GM21360 (cell line): ENCODE measurements at regions not wholly inside any gene's neighbourhood (a gene's known extent, or its start where the extent isn't known, plus 50 kb on each side); places are given as distances from the start of the nearest gene placed in this dataset.

Experiments
- ATAC-seq: cut with Tn5 transposase; IDR thresholded peaks from one replicate; pipeline ENCODE4 v1.9.1; 2021; ENCODE audit warnings: mild to moderate bottlenecking, moderate library complexity; ENCODE audit not compliant: unreplicated experiment

DNA sequence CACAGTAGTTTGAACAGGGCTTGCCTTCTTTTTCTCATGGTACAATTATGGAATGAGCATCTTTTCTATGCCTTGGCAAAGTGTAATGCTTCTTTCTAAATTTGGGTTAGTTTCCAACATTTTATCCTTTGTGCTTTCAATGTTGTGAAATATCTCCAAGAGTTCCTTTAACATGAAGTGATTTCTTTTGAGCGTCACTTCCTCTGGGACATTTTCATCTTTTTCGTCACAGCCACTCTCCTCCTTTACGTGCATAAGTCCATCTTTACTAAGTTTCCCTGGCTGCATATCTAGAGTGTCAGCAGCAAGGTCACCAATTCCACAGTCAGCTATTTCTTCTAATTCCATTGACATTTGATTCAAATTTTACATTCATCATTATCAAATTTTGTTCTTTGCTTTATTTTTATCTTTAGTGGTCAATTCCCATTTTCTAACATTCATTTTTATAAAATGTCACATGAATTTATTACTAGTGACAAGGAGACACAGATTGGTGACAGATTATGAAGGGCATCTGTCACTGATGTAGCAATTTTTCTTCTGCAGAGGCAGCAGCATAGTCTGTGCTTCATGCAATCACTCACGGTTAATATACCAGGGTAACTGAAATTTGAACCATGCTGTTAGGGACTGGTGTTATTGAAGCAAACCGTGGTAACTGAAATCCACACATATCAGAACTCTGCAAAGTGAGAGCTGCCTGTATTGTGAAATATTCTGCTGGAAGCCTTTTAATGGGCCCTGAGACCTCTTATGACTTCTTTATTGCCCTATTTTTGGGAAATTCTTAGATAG is 126.5 kb upstream of the THBS1 start:
- no peak for ATAC-seq

DNA sequence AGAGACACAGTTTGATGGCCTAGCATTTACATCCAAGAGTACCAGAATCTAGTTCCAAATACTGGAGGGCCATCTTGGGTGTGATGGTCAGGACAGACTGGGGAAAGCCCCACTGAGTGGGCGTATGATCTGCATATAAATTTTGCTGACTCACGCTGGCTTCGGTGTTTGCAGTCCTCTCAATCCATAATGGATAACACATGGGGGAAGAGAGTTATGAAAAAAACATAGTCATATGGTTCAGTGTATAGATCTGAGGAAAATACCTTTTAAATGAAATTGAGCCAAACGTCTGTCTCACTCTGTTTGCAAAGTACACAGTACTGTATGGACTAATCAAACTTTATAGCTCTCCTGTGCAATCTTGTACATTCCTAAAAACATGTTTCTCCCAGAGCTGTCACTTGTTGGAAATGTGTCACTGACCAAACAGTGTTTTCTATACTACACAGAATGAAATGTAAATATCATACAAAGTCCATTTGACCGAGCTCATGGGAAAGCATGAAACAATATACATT is 125.3 kb upstream of the THBS1 start:
- no peak for ATAC-seq

DNA sequence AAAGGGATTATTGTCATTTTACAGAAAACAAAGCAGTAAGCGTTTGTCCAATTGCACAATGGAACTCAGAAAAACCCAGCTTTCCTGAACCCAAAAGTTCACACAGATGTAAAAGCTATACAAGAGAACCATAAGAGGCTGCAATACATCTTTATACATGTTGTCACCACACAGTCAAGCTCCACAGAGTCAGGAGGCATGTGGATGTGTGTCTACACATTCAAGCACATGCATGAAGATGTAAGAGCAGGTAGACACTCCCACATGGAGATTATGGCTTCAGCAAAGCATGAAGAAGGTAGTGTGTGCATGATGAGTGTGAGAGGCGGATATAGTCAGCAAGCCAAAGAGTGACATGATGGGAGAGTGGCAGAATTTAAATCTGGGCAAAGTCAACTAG is 124.7 kb upstream of the THBS1 start:
- no peak for ATAC-seq

DNA sequence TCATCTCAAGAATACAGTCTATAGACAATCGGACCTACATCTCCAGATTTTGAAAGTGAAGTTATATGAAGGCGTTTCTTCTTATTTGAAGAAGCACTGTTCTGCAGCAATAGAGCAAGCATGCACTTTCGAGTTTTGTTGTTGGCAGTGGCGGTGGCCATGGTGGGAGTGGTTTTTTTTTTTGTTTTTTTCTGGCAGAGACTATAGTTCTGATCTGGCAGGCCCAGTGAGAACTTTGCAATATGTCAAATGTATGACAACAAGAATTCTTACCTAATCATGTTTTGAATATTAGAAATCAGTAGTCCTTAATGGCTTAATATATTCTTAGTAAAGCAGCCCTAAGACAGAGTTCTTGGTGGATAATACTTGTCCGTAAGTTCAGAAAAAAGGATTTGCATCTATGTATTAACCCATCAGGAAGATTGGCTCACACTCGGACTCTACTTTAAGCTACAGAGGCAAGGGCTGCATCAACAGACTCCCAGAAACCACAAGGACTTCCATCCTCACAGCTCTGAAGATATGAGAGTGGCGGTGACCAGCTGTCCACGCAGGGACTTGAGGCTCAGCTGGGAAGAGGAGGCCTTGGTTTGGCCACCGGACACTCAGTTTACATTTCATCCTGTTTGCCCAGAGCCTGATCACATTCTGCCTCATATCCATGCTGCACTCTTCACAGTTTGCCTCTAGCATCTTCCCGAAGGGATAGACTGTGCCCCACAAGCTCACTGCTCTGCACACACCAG is 124.1 kb upstream of the THBS1 start:
- ATAC-seq = no peak

DNA sequence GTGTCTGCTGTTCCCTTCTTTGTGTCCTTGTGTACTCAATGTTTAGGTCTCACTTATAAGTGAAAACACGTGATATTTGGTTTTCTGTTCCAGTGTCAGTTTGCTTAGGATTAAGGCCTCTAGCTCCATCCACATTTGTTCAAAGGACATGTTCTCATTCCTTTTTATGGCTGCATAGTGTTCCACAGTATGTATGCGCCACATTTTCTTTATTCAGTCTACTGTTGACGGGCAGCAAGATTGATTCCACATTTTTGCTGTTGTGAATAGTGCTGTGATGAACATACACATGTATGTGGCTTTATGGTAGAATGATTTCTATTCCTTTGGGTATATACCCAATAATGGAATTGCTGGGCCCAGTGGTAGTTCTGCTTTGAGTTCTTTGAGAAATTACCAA is 122.7 kb upstream of the THBS1 start:
- no peak for ATAC-seq

DNA sequence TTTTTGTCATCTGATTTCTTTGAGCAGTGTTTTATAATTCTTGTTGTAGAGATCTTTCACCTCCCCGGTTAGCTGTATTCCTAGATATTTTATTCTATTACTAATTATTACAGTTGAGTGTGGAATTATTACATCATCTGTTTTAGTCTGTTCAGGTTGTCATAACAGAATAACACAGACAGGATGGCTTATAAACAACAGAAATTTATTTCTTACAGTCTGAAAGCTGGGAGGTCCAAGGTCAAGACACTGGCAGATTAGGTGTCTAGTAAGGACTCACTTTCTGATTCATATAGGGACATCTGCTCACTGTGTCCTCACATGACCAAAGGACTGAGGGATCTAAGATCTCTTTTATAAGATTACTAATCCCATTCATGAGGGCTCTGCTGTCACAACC is 121.3 kb upstream of the THBS1 start:
- no peak for ATAC-seq

DNA sequence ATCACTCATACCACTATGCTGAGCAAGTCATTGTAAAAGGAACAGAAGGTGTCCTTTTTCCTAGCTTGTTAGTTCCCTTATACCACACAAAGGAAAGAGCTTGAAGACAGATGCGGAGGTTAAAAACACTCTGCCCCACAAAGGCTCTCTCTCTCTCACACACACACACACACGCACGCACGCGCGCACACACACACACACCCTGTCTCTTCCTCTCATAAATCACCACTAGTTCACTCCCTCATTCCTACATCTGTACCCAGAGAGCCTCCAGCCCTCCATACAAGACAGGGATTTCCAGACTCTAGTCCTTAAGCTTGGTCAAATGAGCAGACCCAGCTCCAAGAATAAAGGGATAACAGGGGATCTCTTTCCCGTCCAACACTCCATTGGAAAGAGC is 120.1 kb upstream of the THBS1 start:
- ATAC-seq = no peak

DNA sequence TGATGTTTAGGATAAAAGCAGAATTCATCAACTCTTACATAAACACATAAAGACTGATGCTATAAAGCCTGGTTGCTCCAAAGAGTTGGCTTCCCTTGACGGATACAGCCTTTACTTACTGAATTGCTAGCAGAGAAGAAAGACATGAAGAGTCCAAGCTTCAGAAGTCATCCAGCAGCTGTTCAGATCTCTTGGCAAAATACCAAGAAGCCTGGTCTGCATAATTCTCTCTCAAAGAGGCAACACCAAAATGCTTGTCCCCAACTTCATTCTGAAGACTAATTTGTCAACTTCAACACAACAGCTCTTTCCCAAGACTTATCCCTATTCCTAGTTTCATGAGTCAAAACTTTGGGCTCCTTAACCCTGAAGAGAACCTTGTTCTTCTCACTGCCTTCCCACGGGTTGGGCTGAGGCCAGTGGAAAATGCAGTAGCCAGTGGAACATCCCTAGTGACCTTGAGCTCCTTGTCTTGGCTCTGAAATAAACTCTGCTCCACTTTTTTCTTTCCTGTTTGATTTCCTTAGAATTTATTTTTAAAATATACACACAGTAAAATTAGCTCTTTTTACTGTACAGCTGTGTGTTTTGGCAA is 119.2 kb upstream of the THBS1 start:
- ATAC-seq = no peak

DNA sequence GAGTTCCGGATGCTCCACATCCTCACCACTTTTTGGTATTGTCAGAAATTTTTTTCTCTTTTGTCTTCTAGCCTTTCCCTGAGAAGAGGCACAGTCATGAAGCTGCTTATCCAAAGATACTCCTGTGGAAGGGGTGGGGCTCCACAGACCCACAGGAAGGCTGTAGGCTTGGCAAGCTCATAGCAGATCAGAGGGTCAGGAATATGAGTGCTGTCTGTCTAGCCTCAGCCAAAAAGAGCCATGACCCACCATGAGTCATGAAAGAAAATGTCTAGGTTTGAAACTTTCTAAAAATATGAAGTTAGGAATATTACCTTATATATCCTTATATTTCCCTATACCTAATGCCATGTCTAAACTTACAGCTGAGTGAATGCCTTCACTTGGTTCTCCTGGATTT is 118.2 kb upstream of the THBS1 start:
- no peak for ATAC-seq

DNA sequence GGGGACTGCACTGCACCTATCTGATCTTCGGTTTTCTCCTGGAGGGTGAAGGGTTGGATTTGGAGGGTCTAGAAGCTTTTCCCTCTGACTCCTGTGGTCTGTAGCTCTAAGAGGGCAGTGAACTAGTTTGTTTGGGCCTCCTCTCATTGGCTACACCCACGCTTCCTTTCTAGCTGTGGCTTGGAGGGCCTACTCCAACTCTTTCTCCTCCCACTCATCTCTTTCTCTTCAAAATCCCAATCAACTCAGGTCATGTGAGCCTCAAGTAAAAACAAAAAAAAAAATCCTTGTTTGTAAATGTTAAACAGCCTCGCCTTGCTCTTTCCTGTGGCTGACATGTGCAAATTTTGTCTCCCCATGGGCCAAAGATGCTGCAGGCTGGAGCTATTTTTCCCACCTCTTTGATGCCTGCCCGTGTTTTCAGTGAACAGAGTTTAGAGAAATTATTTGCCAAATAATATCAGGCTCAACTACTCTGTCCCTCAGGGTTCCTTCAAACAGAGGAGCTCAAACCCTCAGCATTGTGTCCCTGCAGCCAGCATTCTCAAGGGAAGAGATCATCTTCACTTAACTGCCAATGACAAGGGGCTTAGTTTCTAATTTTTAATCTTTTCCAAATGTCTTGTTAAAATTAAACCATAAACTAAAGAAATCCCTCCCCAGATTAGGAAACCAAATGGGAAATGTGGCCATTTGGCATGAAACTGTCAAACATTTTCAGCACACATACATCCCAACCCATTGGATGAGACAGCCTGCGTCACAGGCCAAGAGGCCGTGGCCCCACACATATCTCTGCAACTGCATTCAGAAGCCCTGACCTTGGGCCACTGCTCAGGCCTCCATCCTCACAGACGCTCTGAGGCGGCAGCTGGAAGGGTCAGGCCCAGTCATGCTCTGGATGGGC is 114.8 kb upstream of the THBS1 start:
- no peak for ATAC-seq

DNA sequence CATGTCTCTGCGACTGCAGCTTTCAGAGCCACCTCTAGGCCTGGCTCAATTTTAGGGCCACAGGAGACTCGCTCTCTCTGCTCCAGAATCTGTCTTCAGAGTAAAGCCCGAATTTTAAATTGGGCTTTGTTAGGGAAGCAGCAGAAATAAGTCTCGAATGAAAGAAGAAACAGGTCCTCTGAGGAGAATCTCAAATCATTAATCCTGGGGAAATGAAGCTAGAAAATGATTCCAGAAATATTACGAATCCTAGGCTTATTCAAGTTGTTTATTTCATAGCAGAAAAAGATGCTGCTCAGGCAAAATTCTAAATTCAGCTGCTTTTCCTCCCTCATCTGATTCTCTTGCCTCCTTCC is 114.2 kb upstream of the THBS1 start:
- ATAC-seq = no peak

DNA sequence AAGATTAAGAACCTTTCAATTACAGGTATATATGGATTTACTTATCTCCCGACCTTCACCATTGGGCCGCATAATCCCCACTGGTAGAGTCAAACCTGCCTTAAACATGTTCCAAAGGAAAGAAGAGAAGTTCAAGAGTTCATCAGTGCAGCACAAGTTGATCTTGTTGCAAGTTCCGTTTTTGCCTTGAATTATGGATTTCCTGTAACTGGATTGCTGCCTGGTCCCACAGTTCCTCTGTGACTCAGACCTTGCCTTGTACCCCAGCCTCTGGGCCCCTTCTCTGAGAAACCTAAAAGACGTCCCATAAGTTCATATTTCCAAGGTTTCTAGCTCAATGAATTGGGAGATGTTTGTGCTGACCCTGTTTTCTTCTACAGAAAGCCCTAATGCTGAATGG is 112.5 kb upstream of the THBS1 start:
- ATAC-seq = no peak

DNA sequence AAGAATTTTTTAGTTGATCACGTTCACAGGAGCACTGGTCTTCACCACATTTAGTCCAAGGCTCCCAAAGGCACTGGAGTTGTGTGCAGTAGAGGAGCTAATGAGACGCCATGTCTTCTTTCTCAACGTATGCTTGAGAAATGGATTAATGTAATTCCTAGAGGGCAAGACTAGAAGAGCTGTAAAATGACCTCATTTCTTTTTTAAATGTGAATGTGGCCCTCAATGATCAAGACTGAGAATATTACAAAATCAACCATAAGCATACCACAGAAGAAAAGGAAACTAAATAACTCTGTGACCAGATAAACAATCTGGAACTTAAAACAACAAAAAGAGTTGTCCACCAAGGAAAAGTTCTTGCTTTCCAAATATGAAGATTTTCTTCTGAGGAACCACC is 112.1 kb upstream of the THBS1 start:
- no peak for ATAC-seq

DNA sequence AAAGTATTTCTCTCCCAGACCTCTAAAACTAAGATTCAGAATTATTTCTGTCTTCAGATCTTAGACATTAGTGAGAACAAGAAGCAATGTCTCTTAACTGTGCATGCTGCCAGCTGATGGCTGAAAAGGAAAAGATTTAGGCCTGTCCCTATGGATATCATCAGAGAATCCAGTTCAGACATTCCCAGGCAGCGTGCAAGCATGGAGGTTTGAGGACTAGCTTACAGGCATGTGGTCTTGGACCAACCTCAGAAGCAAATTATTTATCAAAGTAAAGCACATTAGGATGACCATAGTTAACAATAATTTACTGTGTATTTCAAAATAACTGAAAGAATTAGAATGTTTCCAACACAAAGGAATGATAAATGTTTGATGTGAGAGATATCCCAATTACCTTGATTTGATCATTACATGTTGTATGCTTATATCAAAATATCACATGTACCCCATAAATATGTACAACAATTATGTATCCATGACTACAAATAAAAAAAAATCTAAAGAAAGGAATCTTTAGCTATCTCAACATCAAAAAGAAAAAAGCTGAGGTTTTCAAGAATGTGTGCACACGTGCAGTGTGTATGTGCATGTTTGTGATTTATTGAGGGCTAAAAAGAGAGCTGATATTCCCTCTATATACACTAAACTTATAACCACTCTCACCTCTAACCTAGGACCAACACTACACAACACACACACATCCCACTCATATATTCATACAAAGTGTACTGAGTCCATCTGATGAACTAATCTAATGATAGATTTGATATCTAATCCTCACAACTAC is 108.9 kb upstream of the THBS1 start:
- ATAC-seq = no peak

DNA sequence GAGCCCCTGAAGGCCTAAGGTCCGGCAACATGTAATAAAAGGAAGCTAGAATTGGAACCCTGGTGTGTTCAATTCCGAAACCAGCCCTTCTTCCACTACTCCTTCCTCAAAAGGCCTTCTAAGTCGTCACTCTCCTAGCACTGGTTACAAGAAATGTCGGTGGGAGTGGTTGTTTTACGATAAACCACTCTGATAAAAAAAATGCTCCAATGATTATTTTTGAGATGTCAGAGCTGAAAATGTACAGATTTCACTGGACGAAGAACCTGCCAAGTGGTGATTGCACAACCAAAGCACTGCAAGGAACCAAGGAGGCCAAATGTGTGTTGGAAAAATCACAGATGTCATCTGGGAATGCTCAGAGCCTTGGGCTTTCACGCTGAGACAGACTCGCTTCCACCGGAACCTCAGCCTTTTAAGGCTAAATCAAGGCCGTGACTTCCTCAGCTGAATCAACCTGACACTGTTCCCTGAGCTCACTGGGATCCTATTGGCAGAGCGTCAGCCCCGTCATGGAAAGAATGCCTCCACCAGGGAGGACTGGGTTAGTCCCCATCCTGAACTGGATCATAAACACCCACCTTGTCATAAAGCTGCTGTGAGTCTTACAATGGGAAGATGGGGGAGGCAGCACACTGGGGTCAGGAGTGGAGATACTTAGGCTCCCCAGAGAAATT is 108.1 kb upstream of the THBS1 start:
- ATAC-seq = no peak

DNA sequence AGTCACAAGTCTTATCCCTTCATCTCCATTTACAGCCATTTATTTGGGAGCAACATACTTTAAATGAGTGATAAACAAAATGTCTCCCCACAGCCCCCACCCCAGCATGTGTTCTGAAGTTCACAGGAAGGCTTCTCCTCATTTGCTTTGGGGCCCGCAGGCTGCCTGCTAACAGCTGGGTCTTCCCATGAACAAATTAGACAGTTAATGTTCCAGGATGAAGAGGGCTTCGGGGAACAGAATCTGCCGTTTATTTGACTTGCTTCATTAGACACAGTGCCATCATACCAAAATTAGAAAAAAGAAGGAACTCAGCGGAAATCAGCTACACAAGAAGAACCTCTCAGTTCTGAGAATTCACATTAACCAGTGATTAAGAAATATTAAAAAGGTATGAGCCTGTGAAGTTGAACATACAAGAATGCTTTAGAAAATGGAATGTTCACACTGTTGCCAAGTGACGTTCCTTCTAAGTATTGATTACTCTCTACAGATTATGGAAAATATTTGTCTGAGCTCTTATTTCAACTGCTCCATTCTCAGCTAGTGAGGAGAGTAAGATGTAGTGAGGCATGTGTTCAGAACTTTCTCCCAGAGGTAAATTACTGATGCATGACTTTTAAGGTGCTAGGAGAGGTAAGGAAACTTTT is 107.5 kb upstream of the THBS1 start:
- ATAC-seq = no peak

DNA sequence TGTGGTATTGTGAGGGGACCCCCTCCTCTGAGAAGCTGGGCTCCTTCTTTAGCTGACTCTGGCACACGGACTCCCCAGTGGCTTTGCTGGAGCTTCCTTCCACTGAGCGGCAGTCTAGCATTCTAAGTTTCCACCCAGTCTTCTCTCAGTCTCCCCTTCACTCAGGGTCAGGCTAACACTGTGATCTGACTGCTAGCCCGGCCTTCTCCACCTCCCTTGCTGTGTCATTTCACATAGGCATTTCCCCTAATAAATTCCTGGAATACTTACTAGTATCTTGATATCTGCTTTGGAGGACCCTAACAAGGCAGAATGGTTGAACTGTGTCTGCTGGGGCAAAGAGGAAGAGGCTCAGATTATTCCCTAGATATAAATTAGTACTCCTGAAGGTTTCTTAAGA is 106.2 kb upstream of the THBS1 start:
- ATAC-seq = no peak

DNA sequence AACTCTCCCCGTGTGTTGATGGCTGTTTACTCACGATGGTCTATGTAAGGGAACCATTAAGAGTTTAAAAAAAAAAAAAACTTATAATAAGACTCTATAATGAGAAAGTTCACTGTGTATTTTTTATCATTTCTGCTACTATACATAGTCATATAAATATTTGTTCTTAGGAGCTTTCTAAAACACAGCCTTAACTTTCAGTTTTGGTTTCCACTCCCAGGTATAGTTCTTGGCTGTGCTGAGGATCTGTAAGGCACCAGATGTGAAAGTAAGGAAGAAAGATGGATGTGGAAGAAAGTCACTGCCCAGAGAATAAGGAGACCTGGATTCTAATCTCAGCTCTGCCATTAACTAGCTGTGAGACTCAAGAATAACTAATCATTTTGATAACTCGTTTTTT is 101.9 kb upstream of the THBS1 start:
- ATAC-seq = no peak

DNA sequence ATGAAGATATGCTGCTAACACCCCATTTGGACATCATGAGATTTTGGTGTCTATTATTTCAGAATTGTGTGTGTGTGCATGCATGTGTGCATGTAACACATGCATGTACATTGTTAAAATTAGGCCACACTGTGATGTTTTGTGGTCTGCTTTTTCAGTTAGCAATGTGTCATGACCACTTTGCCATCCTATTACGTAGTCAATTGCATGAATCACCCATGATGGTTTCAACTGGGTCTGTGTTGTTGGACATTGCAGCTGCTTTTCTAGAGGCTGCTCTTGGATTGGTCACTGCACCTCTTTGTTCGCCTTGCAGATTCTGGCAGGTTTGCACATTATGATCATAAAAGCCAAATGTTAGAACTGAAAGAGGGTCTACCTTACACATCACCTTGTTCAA is 101.0 kb upstream of the THBS1 start:
- no peak for ATAC-seq
